ENCODE measurements at regions not wholly inside any gene's neighbourhood (a gene's known extent, or its start where the extent isn't known, plus 50 kb on each side); places are given as distances from the start of the nearest gene placed in this dataset.

- TF ChIP-seq CTCF (IDR thresholded peaks at IDR 0.05; ENCODE audit: insufficient read depth, low read length) (no peak), POLR2AphosphoS5 (IDR thresholded peaks at IDR 0.05; ENCODE audit: low read depth) (no peak)
Measured at GRCh38 chr21:35222021-35222420, 172.9 kb upstream of the RUNX1 start.

Measured in HL-60 (cell line).